ENCODE measurements at regions not wholly inside any gene's neighbourhood (a gene's known extent, or its start where the extent isn't known, plus 50 kb on each side); places are given as distances from the start of the nearest gene placed in this dataset.

- no peaks in the 10 kb centered on the region for H3K36me3 ChIP-seq (ENCODE audit: low read depth, low read length)
- ATAC-seq (no peak), DNase-seq (no peak)
- no peaks in the 10 kb centered on the region for H3K4me1 ChIP-seq (ENCODE audit: insufficient read depth, low read length)
- H4K20me1 ChIP-seq (ENCODE audit: low read length) = no peaks in the 10 kb centered on the region
- no peaks in the 10 kb centered on the region for H3K9me3 ChIP-seq (ENCODE audit: low read length)
- no TSS peak for BruUV-seq (replicated peaks)
- ChIA-PET POLR2A (ENCODE audit: unreplicated experiment) (no interaction called here), CTCF (no interaction called here)
- H3K4me2 ChIP-seq (ENCODE audit: low read length) = no peak overlapping the region
- peaks cover 55% of the 10 kb centered on the region for H3K27me3 ChIP-seq (ENCODE audit: low read length)
- no peak overlapping the region for H3K9ac ChIP-seq (ENCODE audit: low read length)
- no peak overlapping the region for H3K4me3 ChIP-seq (ENCODE audit: low read length)
- H3K9me2 ChIP-seq (replicated peaks; ENCODE audit: low read length) = no peaks in the 10 kb centered on the region
- no peak for TF ChIP-seq EZH2phosphoT487 (IDR thresholded peaks at IDR 0.05; ENCODE audit: borderline replicate concordance, low read length)
- intact Hi-C loops (cut with micrococcal nuclease) = loop anchor here (2.0 kb wide), 1 partner anchor 169 kb away; no protein-coding TSS in a partner anchor
- no peaks in the 10 kb centered on the region for H3F3A ChIP-seq (ENCODE audit: low read length, unreplicated experiment)
- H3K27ac ChIP-seq (ENCODE audit: low read length) = no peak overlapping the region
- no peak overlapping the region for H2AFZ ChIP-seq (ENCODE audit: low read length)
- no peaks in the 10 kb centered on the region for H3K79me2 ChIP-seq (ENCODE audit: low read length)
Measured at GRCh38 chr2:176979981-176980710, 232.4 kb upstream of the HNRNPA3 start.

GRCh38 chr2:176984987-176985386 is 227.6 kb upstream of the HNRNPA3 start:
- no peak for ATAC-seq
- POLR2A ChIA-PET (ENCODE audit: unreplicated experiment) = no interaction called here
- TF ChIP-seq, protein P1, sequence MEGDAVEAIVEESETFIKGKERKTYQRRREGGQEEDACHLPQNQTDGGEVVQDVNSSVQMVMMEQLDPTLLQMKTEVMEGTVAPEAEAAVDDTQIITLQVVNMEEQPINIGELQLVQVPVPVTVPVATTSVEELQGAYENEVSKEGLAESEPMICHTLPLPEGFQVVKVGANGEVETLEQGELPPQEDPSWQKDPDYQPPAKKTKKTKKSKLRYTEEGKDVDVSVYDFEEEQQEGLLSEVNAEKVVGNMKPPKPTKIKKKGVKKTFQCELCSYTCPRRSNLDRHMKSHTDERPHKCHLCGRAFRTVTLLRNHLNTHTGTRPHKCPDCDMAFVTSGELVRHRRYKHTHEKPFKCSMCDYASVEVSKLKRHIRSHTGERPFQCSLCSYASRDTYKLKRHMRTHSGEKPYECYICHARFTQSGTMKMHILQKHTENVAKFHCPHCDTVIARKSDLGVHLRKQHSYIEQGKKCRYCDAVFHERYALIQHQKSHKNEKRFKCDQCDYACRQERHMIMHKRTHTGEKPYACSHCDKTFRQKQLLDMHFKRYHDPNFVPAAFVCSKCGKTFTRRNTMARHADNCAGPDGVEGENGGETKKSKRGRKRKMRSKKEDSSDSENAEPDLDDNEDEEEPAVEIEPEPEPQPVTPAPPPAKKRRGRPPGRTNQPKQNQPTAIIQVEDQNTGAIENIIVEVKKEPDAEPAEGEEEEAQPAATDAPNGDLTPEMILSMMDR (conservative IDR thresholded peaks at IDR 0.05; ENCODE audit: low read depth, low read length) = no peak
- TF ChIP-seq EZH2 (IDR thresholded peaks at IDR 0.05; ENCODE audit: low read length, unreplicated experiment) (no peak), EZH2phosphoT487 (IDR thresholded peaks at IDR 0.05; ENCODE audit: borderline replicate concordance, low read length) (no peak)

DNA sequence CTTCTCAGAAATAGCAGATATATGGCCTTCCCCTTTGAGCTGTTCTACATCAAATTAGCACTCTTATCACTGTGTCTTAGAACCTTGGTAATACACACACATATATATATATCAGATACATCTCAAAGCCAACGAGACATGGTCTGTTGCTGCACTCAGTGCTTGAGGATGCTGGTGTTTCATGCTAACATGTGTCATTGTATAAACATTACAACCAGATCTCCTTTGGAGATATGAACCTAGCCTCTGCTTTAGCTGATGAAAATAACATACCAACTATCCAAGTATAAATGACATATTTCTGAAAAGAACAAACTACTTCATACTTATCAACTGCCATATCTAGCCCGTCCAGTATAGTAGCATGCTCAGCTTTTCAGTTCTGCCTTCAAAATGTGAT is 226.7 kb upstream of the HNRNPA3 start:
- Histone ChIP-seq H3K4me3 (ENCODE audit: low read length) (no peak overlapping the region), H4K20me1 (ENCODE audit: low read length) (no peaks in the 10 kb centered on the region), H3K9ac (ENCODE audit: low read length) (no peak overlapping the region), H2AFZ (ENCODE audit: low read length) (no peak overlapping the region), H3K79me2 (ENCODE audit: low read length) (no peaks in the 10 kb centered on the region), H3K27ac (ENCODE audit: low read length) (no peak overlapping the region), H3K4me2 (ENCODE audit: low read length) (no peak overlapping the region), H3K9me2 (replicated peaks; ENCODE audit: low read length) (no peaks in the 10 kb centered on the region), H3K27me3 (ENCODE audit: low read length) (peaks cover 64% of the 10 kb centered on the region), H3K4me1 (ENCODE audit: insufficient read depth, low read length) (no peaks in the 10 kb centered on the region), H3K36me3 (ENCODE audit: low read depth, low read length) (no peaks in the 10 kb centered on the region), H3F3A (ENCODE audit: low read length, unreplicated experiment) (no peaks in the 10 kb centered on the region), H3K9me3 (ENCODE audit: low read length) (no peaks in the 10 kb centered on the region)
- ATAC-seq (no peak; the same call in 1 of the 2 replicates), DNase-seq (peak; percentile 27)
- TF ChIP-seq EZH2 (IDR thresholded peaks at IDR 0.05; ENCODE audit: low read length, unreplicated experiment) (no peak), EZH2phosphoT487 (IDR thresholded peaks at IDR 0.05; ENCODE audit: borderline replicate concordance, low read length) (no peak)
- TF ChIP-seq, protein P1 (conservative IDR thresholded peaks at IDR 0.05; ENCODE audit: low read depth, low read length) = no peak
- intact Hi-C loops (cut with micrococcal nuclease) = no loop called here
- BruUV-seq (replicated peaks) = no TSS peak
- ChIA-PET POLR2A (ENCODE audit: unreplicated experiment) (no interaction called here), CTCF (no interaction called here)

More at GRCh38 chr2:176984987-176985386, 227.6 kb upstream of the HNRNPA3 start:
- Histone ChIP-seq H3K9me3 (ENCODE audit: low read length) (no peaks in the 10 kb centered on the region), H3K4me2 (ENCODE audit: low read length) (no peak overlapping the region), H4K20me1 (ENCODE audit: low read length) (no peaks in the 10 kb centered on the region), H3K79me2 (ENCODE audit: low read length) (no peaks in the 10 kb centered on the region), H3K4me1 (ENCODE audit: insufficient read depth, low read length) (no peaks in the 10 kb centered on the region), H2AFZ (ENCODE audit: low read length) (no peak overlapping the region), H3K27me3 (ENCODE audit: low read length) (peaks cover 59% of the 10 kb centered on the region), H3K4me3 (ENCODE audit: low read length) (no peak overlapping the region), H3F3A (ENCODE audit: low read length, unreplicated experiment) (no peaks in the 10 kb centered on the region), H3K36me3 (ENCODE audit: low read depth, low read length) (no peaks in the 10 kb centered on the region), H3K27ac (ENCODE audit: low read length) (no peak overlapping the region), H3K9me2 (replicated peaks; ENCODE audit: low read length) (no peaks in the 10 kb centered on the region), H3K9ac (ENCODE audit: low read length) (no peak overlapping the region)
- DNase-seq = no peak
- CTCF ChIA-PET = no interaction called here
- BruUV-seq (replicated peaks) = no TSS peak
- intact Hi-C loops (cut with micrococcal nuclease) = no loop called here
